ENCODE measurements at regions not wholly inside any gene's neighbourhood (a gene's known extent, or its start where the extent isn't known, plus 50 kb on each side); places are given as distances from the start of the nearest gene placed in this dataset.

DNA sequence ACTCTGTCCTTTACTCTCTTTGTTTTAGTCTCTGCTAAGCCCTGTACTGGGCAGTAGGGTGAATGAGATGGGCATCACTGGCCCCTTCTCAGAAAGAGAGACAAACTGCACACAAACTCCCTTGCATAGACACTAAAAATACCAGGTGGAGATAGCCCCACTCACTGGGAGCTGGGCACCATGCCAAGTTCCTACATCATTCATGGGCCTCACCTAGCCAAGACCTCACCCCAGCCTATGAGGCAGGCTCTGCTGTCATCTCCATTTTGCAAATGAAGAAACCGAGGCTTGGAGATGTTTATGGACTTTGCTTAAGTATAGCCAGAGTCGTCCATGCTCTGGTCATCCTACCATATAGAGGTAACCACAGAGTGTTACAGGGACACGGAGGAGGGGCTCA, 499.8 kb upstream of the CDH11 start:
- TF ChIP-seq BHLHE40 (IDR thresholded peaks at IDR 0.05; ENCODE audit: borderline replicate concordance) (no peak), NFRKB (IDR thresholded peaks at IDR 0.05) (no peak), FOXA1 (IDR thresholded peaks at IDR 0.05) (no peak), HDGF (IDR thresholded peaks at IDR 0.05; ENCODE audit: borderline replicate concordance) (no peak), FOXK2 (IDR thresholded peaks at IDR 0.05) (no peak), FOXM1 (IDR thresholded peaks at IDR 0.05; ENCODE audit: borderline replicate concordance) (no peak), L3MBTL2 (conservative IDR thresholded peaks at IDR 0.05) (no peak), LEF1 (IDR thresholded peaks at IDR 0.05; ENCODE audit: borderline replicate concordance) (no peak)
- CTCF ChIA-PET: no interaction called here
- DNase-seq (ENCODE audit: extremely low spot score): no peak
- POLR2A ChIA-PET: no interaction called here

DNA sequence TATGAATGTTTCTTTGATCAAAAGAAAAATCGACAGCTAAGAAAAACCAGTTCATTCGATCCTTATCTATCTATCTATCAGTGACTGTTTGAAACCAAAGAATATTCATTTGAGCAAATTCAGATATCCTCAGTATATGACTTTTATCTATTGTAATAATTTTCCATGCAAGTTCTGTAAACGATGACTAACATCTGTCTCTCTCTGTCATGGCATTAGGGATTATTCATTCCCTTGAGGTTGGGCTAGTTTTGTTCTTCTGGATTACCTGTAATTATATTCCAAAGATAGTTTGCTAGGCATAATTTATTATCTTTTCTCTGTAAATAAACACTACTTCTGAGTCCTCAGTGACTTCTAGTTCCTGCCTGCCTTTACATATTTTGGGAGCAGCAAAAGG, 497.7 kb upstream of the CDH11 start:
- ChIA-PET CTCF (no interaction called here), POLR2A (no interaction called here)
- no peak for TF ChIP-seq TARDBP (IDR thresholded peaks at IDR 0.05)
- no peak for TF ChIP-seq FOXA1 (IDR thresholded peaks at IDR 0.05)
- no peak for TF ChIP-seq L3MBTL2 (conservative IDR thresholded peaks at IDR 0.05)
- DNase-seq (ENCODE audit: extremely low spot score): no peak

DNA sequence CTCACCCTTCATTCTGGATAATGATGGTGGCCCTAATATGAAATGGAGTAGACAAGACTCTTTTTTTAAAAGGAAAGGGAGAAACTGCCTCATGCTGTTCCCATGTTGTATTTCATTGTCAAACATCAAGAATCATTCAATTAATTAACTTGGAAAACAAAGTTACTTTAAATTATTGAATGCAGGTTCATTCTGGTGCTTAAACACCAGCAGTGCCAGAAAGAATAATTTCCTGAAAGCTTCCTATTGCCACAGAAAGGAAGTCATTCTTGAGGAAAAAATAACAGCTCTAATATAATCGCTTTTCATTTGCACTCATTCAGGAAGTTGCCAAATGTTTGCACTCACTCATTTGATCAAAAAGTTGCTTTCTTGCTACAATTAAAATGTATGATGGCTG, 497.1 kb upstream of the CDH11 start:
- TF ChIP-seq ZNF384 (IDR thresholded peaks at IDR 0.05) (no peak), TARDBP (IDR thresholded peaks at IDR 0.05) (no peak), CTBP1 (IDR thresholded peaks at IDR 0.05; ENCODE audit: borderline replicate concordance) (no peak), HDGF (IDR thresholded peaks at IDR 0.05; ENCODE audit: borderline replicate concordance) (no peak), ELF4 (IDR thresholded peaks at IDR 0.05) (no peak), LEF1 (IDR thresholded peaks at IDR 0.05; ENCODE audit: borderline replicate concordance) (no peak), SP1 (IDR thresholded peaks at IDR 0.05) (no peak), FOXK2 (IDR thresholded peaks at IDR 0.05) (no peak), L3MBTL2 (conservative IDR thresholded peaks at IDR 0.05) (no peak), BHLHE40 (IDR thresholded peaks at IDR 0.05; ENCODE audit: borderline replicate concordance) (no peak), SUZ12 (IDR thresholded peaks at IDR 0.05) (no peak), FOXM1 (IDR thresholded peaks at IDR 0.05; ENCODE audit: borderline replicate concordance) (no peak), ARNT (IDR thresholded peaks at IDR 0.05) (no peak), NFRKB (IDR thresholded peaks at IDR 0.05) (no peak)
- TF ChIP-seq, protein P1, sequence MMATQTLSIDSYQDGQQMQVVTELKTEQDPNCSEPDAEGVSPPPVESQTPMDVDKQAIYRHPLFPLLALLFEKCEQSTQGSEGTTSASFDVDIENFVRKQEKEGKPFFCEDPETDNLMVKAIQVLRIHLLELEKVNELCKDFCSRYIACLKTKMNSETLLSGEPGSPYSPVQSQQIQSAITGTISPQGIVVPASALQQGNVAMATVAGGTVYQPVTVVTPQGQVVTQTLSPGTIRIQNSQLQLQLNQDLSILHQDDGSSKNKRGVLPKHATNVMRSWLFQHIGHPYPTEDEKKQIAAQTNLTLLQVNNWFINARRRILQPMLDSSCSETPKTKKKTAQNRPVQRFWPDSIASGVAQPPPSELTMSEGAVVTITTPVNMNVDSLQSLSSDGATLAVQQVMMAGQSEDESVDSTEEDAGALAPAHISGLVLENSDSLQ (IDR thresholded peaks at IDR 0.05): no peak
- no peak for DNase-seq (ENCODE audit: extremely low spot score)
- ChIA-PET POLR2A (no interaction called here), CTCF (no interaction called here)

DNA sequence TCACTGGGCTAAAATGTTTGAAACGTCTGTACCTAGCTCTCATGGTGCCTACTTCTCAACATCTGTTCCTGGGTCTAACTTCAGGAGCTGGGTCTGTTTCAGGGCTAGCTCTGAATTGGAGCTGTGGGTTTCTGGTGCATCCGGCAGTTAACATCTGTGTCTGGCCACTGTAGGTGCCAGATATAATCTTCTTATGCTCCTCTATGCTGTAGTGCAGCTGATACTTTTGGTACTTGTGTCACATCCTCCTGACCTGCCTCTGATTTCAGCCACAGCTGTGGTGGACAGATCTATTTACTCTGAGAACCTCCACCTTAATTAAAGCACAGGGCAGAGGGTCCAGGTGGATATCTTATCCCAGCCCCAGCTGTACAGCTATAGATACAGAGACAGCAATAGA, 496.5 kb upstream of the CDH11 start:
- ChIA-PET POLR2A (no interaction called here), CTCF (no interaction called here)
- TF ChIP-seq ZNF384 (IDR thresholded peaks at IDR 0.05): no peak
- no peak for TF ChIP-seq FOXM1 (IDR thresholded peaks at IDR 0.05; ENCODE audit: borderline replicate concordance)
- no peak for TF ChIP-seq TARDBP (IDR thresholded peaks at IDR 0.05)
- TF ChIP-seq CTBP1 (IDR thresholded peaks at IDR 0.05; ENCODE audit: borderline replicate concordance): no peak
- TF ChIP-seq FOXA1 (IDR thresholded peaks at IDR 0.05): no peak
- TF ChIP-seq HDGF (IDR thresholded peaks at IDR 0.05; ENCODE audit: borderline replicate concordance): no peak
- TF ChIP-seq, protein P1 (IDR thresholded peaks at IDR 0.05): no peak
- DNase-seq (ENCODE audit: extremely low spot score): no peak

DNA sequence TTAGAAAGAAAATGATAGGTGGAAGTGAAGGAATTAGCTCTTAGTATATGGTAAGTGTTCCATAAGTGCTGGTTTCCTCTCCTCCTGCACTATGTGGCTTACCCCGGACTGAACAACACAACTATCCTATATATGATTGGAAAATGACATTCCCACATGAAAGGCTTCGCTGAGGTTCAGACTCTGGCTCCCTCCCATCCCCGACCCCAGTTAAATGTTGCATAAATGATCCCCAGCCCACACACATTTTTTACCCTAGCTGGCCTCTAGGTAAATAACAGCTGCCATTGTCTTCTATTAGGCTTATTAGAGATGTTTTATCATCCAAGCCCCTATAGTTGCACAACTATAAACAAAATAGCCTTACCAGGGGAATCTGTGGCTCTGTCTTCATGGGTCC, 495.6 kb upstream of the CDH11 start:
- no peak for DNase-seq (ENCODE audit: extremely low spot score)
- CTCF ChIA-PET: no interaction called here
- POLR2A ChIA-PET: no interaction called here
- TF ChIP-seq SP1 (IDR thresholded peaks at IDR 0.05): no peak
- TF ChIP-seq BHLHE40 (IDR thresholded peaks at IDR 0.05; ENCODE audit: borderline replicate concordance): no peak
- no peak for TF ChIP-seq CTBP1 (IDR thresholded peaks at IDR 0.05; ENCODE audit: borderline replicate concordance)
- no peak for TF ChIP-seq FOXK2 (IDR thresholded peaks at IDR 0.05)
- no peak for TF ChIP-seq HDGF (IDR thresholded peaks at IDR 0.05; ENCODE audit: borderline replicate concordance)
- TF ChIP-seq SUZ12 (IDR thresholded peaks at IDR 0.05): no peak

DNA sequence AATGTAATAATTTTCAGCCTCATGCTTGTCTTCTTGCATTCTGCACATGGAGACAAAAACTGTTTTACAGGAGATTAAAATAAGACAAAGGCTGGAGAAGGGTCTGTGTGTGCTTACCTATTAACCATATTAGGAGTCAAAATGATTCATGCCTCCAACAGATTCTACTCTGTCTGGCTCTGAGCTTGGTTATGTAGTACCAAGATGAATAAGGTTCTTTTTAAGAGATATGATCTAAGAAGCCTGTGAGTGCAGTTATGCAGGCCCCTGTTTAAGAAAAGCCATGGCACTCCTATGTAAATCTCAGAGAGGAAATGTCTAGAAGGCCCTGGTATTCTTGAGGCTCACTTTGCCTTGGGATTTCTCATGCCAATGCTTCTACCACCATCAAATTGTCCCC, 486.6 kb upstream of the CDH11 start:
- no peak for DNase-seq (ENCODE audit: extremely low spot score)
- CTCF ChIA-PET: no interaction called here
- no peak for TF ChIP-seq SUZ12 (IDR thresholded peaks at IDR 0.05)
- TF ChIP-seq HDGF (IDR thresholded peaks at IDR 0.05; ENCODE audit: borderline replicate concordance): no peak
- TF ChIP-seq ARNT (IDR thresholded peaks at IDR 0.05): no peak
- TF ChIP-seq CTBP1 (IDR thresholded peaks at IDR 0.05; ENCODE audit: borderline replicate concordance): no peak
- no peak for TF ChIP-seq TARDBP (IDR thresholded peaks at IDR 0.05)
- no peak for TF ChIP-seq SP1 (IDR thresholded peaks at IDR 0.05)
- POLR2A ChIA-PET: no interaction called here

DNA sequence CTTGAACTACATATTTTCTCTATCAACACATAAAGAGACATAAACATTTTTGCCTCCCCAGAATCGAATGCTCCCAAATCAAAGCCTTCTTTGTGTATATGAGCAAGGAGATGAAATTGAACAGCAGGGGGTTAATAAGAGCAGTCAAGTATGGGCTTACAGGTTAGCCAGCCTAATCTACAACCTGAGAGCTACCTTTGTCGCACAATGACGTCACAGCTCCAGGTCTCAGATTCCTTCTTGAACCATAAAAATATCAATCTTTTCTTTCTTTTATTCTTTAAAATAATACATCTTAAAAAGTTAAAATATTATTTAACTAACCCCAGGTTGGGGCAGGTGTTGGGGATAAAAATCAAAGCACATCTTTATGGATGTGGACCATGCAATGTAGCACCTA, 482.9 kb upstream of the CDH11 start:
- DNase-seq (ENCODE audit: extremely low spot score): no peak
- ChIA-PET CTCF (no interaction called here), POLR2A (no interaction called here)
- TF ChIP-seq HDGF (IDR thresholded peaks at IDR 0.05; ENCODE audit: borderline replicate concordance): no peak
- no peak for TF ChIP-seq ELF4 (IDR thresholded peaks at IDR 0.05)
- TF ChIP-seq LEF1 (IDR thresholded peaks at IDR 0.05; ENCODE audit: borderline replicate concordance): no peak
- TF ChIP-seq SP1 (IDR thresholded peaks at IDR 0.05): no peak
- TF ChIP-seq FOXM1 (IDR thresholded peaks at IDR 0.05; ENCODE audit: borderline replicate concordance): no peak
- TF ChIP-seq, protein P1 (IDR thresholded peaks at IDR 0.05): no peak

Measured in HEK293T (cell line).